Left colon (tissue), 2 donors: ENCODE measurements at regions not wholly inside any gene's neighbourhood (a gene's known extent, or its start where the extent isn't known, plus 50 kb on each side); places are given as distances from the start of the nearest gene placed in this dataset.
"Not testable (repeated sequence)": the region's sequence is repeated elsewhere in the genome, so short reads cannot be mapped to it uniquely, and the experiment has no call there.

Experiments
- ATAC-seq: fragments of 200-7000 bp; cut with Tn5 transposase; one replicate; pipeline ENCODE4 v1.9.1; 2020; ENCODE audit warnings: mild to moderate bottlenecking, moderate library complexity
- DNase-seq, 2 donors: peaks; one replicate each; pipeline ENCODE4 v3.0.0-alpha.2; 2020
- intact Hi-C, 2 donors: fragments of 100-400 bp; cut with DNase I in 1 of 2; cut with micrococcal nuclease in 1 of 2; formaldehyde crosslinking; loops; one replicate each; pipeline versions ENCODE4 v1.11.2 to v1.14.0; 2022; cut with DNase I, micrococcal nuclease
- donor health status: DM: no; HTN: no; CAD: no.
- donor health status: DM: yes; HTN: yes; CAD: no.

GRCh38 chr1:157348538-157349480 is 203.5 kb downstream of the FCRL5 start:
- intact Hi-C loops = no loop called here
- peak; percentile 95 for ATAC-seq
- no peak for DNase-seq

GRCh38 chr1:157347506-157347905 is 204.8 kb downstream of the FCRL5 start:
- intact Hi-C loops = no loop called here
- no peak for DNase-seq
- ATAC-seq = no peak

GRCh38 chr1:157337785-157338184 is 199.6 kb upstream of the ETV3 start:
- intact Hi-C loops, DNase-seq, ATAC-seq: not testable (repeated sequence)

- DNase-seq (no peak), ATAC-seq (no peak)
- intact Hi-C loops = no loop called here
Observed at GRCh38 chr1:157335056-157335455, 196.9 kb upstream of the ETV3 start.

GRCh38 chr1:157334041-157334440 is 195.8 kb upstream of the ETV3 start:
- no peak for DNase-seq
- intact Hi-C loops = no loop called here
- no peak for ATAC-seq

GRCh38 chr1:157330177-157330576 is 192.0 kb upstream of the ETV3 start:
- ATAC-seq, intact Hi-C loops: not testable (repeated sequence)

GRCh38 chr1:157328120-157328519 is 189.9 kb upstream of the ETV3 start:
- intact Hi-C loops = not testable (repeated sequence)

More at GRCh38 chr1:157330177-157330576, 192.0 kb upstream of the ETV3 start:
- DNase-seq = not testable (repeated sequence)

GRCh38 chr1:157326173-157326859 is 188.1 kb upstream of the ETV3 start:
- intact Hi-C loops = no loop called here
- ATAC-seq = no peak
- no peak for DNase-seq

More at GRCh38 chr1:157328120-157328519, 189.9 kb upstream of the ETV3 start:
- ATAC-seq, DNase-seq: not testable (repeated sequence)

GRCh38 chr1:157325220-157325619 is 187.0 kb upstream of the ETV3 start:
- ATAC-seq (no peak), DNase-seq (no peak)
- intact Hi-C loops = no loop called here

- DNase-seq, ATAC-seq, intact Hi-C loops: not testable (repeated sequence)
Observed at GRCh38 chr1:157321972-157322371, 183.8 kb upstream of the ETV3 start.

GRCh38 chr1:157319567-157319966 is 181.4 kb upstream of the ETV3 start:
- intact Hi-C loops = no loop called here
- DNase-seq (no peak), ATAC-seq (no peak)

GRCh38 chr1:157317229-157317628 is 179.0 kb upstream of the ETV3 start:
- ATAC-seq, intact Hi-C loops, DNase-seq: not testable (repeated sequence)

GRCh38 chr1:157315544-157315943 is 177.3 kb upstream of the ETV3 start:
- ATAC-seq (no peak), DNase-seq (no peak)
- intact Hi-C loops = no loop called here

- intact Hi-C loops = no loop called here
- DNase-seq (no peak), ATAC-seq (no peak)
Observed at GRCh38 chr1:157314408-157314807, 176.2 kb upstream of the ETV3 start.

- DNase-seq = no peak
- intact Hi-C loops = no loop called here
- no peak for ATAC-seq
Observed at GRCh38 chr1:157313240-157313807, 175.1 kb upstream of the ETV3 start.

GRCh38 chr1:157312082-157312812 is 174.1 kb upstream of the ETV3 start:
- intact Hi-C loops = no loop called here
- no peak for DNase-seq

GRCh38 chr1:157311730-157312081 is 173.5 kb upstream of the ETV3 start:
- intact Hi-C loops = no loop called here
- ATAC-seq (no peak), DNase-seq (no peak)

More at GRCh38 chr1:157312082-157312812, 174.1 kb upstream of the ETV3 start:
- ATAC-seq = no peak

- intact Hi-C loops, DNase-seq: not testable (repeated sequence)
- peak; percentile 78 for ATAC-seq
Observed at GRCh38 chr1:157310805-157311729, 172.9 kb upstream of the ETV3 start.
